GM21390 (cell line): ENCODE measurements at regions not wholly inside any gene's neighbourhood (a gene's known extent, or its start where the extent isn't known, plus 50 kb on each side); places are given as distances from the start of the nearest gene placed in this dataset.
"Not testable (repeated sequence)": the region's sequence is repeated elsewhere in the genome, so short reads cannot be mapped to it uniquely, and the experiment has no call there.

Source experiments
- ATAC-seq: cut with Tn5 transposase; IDR thresholded peaks from one replicate; pipeline ENCODE4 v1.9.1; 2021; ENCODE audit not compliant: unreplicated experiment

GRCh38 chrX:131595120-131595519 lies 51.2 kb downstream of the OR13H1 start:
- no peak for ATAC-seq

DNA sequence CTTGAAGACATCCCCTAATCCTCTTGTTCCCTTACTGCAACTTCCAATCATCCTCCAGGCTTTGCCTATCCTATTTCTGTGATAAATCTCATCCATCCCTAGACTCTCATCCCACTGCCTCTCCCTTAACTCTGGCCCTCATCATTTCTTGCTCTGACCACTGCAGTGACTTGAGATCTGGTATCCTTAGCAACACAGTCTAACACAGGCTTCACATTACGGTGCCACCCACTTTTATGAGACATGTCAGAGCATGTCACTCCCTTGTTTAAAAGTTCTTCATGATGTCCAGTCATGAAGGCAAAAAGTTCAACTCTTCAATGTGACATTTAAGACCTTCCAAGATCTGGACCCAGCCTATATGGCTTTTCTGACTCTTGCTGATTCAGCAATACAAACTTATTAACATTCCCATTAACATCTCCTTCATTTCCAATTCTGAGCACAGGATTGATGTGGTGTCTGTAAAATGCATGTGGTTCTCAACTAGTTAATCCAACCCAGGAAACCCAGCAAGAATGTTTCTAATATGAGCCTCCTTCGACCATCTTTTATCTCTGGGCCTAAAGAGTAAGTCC lies 64.0 kb downstream of the OR13H1 start:
- ATAC-seq: no peak

DNA sequence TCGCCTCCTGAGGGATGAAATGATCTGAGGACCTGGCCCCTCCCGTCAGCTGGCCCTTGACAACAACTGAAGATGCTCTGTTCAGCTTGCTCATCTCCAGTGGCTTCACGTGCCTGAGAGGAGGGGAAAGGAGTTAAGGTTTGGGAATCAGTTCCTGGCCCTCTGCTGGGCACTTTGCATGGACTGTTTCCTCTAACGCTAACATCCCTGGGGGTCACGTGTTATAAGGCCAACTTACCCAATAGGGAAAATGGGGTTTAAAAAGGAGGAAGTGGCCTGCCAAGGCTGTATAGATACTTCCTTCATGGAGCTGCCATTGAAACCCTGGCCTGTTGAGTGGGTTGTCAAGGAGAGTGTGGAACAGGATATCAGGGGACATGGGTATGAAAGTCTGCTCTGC lies 65.6 kb downstream of the OR13H1 start:
- no peak for ATAC-seq

DNA sequence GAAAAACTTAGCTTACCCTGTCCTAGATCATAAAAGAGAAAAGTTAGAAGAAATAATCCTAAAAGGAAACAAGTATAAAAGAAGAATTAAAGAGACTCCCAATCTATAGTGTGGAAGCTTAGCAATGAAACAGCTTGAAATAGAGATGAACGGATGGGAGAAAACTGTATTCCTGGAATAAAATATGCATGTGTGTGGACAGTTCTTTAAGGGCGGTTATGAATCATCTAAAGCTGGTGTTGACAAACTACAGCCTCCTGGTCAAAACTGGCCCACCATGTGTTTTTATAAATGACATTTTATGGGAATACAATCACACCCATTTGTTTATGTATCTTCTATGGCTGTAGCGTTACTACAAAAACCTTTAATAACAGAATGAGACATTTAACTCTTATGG lies 69.4 kb downstream of the OR13H1 start:
- no peak for ATAC-seq

GRCh38 chrX:131614241-131614640 lies 70.4 kb downstream of the OR13H1 start:
- ATAC-seq: no peak

- no peak for ATAC-seq
These were observed 73.3 kb downstream of the OR13H1 start for GRCh38 chrX:131617182-131617581.

GRCh38 chrX:131621650-131622049 lies 77.8 kb downstream of the OR13H1 start:
- ATAC-seq: no peak

DNA sequence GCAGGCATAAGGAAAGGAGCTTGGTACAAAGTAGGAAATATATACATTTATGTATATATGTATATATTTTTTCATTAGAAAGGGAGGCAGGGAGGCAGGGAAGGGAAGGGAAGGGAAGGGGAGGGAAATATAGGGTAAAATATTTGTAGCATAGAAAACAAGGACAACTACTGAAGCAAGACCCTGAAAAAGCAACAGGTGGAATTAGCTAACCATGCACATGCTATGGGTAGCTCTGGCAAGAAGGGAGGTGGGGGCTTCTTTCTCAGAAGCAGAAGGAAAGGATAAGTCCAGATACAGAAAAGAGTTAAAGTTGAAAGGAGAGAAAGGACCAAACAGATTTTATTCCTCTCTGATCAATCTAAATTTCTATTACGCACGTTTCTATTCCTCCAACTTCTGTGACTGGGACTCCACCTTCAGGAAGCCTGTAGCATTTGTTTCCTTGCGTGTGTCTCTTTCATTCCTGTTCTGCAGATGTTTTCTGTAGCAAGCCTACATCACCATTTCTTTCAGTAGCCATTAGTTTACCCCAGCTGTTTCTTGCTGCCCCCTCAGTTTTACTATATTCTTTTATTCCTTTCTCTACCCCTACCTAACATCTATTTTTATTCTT lies 82.9 kb downstream of the OR13H1 start:
- no peak for ATAC-seq

DNA sequence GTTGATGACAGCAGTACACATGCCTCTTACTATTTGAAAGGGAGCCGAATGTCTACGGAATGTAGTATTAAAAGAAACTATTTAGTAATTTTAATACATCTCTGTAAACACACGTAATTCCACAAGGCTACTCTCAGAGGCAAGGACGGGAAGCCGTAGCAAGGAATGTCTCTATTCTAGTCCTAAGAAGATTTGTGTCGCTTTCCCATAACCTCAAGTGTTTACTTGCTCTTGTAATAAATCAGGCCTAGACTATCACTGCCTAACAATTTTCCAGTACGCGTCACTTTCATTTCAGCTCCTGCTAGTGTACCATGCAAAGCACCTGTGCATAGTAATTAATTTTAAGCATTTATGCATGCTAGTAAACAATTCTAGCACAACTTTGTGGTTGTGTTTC lies 86.7 kb downstream of the OR13H1 start:
- ATAC-seq: no peak

GRCh38 chrX:131633285-131633917 lies 89.5 kb downstream of the OR13H1 start:
- ATAC-seq: peak; percentile 95

DNA sequence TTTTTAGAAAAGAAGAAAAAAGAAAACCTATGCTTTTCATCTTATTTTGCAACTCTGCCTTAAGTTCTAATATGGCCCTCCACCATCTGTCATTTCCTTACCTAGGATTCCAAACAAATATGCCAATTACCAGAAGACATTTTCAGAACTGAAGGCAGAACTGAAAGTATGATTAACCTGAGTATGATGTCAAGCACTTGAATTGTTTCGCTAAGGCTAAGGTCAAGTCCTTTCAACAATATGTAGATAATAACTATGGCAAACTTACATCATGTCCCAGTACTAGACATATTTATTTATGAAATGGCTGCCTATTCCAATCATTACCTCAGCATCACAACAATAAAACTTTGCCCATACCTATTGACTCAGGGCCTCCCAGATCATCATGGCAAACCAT lies 91.0 kb downstream of the OR13H1 start:
- no peak for ATAC-seq

DNA sequence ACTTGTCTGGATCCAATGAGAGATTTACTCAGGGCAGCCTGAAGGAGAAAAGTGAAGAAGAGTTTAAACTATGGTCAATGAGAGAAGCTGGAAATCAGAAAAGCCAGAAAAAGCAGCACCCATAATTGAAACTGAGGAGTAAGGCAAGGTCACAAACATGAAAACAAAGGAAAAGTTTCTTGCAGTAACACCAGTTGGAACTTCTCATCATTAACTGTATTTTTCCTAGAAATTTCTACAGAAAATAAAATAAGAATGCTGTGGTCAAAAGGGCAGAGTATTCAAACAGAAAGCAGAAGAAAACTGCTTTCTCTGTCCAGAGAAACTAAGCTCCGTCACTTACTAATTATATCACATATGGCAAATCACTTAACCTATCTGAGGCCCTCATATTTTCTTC lies 102.2 kb downstream of the OR13H1 start:
- no peak for ATAC-seq

GRCh38 chrX:131649741-131650140 lies 105.9 kb downstream of the OR13H1 start:
- no peak for ATAC-seq

GRCh38 chrX:131650637-131651410 lies 107.0 kb downstream of the OR13H1 start:
- ATAC-seq: no peak

DNA sequence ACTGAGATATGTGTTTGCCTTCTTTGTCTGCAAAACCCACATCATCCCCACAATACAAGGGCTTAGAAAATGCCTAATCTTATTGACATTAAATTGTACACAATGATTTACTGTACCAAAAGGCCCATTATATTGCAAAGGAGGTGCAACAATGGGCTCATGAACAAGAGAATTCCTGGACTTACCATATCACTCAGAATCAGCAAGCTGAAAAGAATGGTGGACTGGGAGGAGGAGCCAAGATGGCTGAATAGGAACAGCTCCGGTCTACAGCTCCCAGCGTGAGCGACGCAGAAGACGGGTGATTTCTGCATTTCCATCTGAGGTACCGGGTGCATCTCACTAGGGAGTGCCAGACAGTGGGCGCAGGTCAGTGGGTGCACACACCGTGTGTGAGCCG lies 119.9 kb downstream of the OR13H1 start:
- ATAC-seq: not testable (repeated sequence)

GRCh38 chrX:131671735-131672134 lies 127.9 kb downstream of the OR13H1 start:
- no peak for ATAC-seq

DNA sequence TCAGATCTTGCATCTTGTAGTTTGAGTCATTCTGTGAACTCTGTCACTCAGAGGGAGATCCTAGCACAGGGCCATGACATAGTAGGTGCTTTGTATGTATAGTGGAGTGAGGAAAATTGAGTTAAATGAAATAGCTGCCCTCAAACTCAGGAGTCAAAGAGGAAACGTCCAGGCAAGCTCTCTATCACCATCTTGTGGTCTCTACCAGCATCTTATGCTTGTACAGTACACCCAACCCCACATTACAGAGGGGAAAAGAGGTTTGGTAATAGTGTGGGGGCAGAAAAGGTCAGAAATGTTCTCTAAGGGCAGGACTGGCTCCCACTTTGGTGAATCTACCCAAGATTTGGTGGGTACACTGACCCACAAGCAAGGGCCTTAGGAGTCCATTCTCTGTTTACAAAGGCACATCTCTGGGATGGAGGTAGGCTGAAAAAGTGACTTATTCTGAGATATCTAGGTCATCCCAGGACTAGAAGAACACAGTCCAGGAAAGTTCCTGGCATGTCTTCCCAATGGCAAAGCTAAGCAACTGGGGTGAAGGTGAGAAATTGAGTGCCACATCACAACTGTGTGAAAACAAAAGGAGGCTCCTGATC lies 131.8 kb downstream of the OR13H1 start:
- ATAC-seq: peak; percentile 68

DNA sequence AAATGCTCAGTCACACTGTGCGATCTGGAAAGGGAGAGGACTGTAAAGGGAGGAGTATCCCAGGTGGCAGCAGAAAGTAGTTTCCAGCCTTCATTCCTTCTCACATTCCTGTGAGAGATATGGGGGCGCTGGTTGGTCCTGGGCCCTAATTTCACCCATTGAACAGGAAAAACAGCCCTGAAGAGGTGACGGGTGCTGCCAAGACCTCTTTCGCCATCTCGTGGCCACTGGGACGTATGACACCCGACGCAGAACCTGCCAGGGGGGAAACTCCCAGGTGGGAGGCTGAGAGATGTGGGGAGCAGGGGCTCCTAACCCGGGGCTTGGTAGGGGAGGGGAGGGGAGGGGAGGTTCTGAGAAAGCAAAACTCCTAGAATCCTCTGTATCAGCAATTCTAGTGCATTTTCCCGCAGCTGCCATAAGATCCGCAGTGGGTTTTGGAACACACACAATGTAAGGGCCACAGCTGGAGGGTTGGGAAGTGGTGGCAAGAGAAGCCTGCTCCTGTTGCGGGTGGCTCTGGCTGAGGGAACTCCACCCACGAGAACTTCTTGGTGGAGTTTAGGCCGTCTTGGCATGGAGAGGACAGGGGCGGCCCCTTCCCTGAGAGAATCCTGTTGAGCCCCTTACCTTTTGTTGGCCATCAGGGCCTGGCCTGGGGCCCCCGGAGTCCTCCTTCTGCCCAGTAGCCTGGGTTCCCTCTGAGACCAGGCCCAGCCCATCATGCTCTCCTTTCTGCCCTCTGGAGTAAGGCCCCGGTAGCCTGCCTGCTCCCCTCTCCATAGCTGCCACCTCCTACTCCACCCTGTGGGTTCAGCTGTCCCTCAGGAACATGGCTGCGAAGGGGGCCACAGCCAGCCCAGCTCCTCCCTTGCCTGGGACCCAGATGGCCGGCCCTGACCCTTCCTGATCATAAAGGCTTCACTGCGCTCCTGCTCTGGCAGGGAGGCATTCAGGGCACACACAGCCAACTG lies 134.1 kb downstream of the OR13H1 start:
- peak; percentile 79 for ATAC-seq

DNA sequence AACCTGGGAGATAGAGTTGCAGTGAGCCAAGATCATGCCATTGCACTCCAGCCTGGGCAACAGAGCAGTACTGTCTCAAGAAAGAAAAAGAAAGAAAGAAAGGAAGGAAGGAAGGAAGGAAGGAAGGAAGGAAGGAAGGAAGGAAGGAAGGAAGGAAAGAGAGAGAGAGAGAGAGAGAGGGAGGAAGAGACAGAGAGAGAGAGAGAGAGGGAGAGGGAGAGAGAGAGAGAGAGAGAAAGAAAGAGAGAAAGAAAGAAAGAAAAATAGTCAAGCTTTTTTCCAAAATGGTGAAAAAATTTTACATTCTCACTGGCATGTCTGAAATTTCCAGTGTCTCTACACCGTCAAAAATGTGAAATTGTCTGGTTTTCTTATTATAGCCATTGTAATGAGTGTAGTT lies 138.9 kb downstream of the OR13H1 start:
- not testable (repeated sequence) for ATAC-seq

DNA sequence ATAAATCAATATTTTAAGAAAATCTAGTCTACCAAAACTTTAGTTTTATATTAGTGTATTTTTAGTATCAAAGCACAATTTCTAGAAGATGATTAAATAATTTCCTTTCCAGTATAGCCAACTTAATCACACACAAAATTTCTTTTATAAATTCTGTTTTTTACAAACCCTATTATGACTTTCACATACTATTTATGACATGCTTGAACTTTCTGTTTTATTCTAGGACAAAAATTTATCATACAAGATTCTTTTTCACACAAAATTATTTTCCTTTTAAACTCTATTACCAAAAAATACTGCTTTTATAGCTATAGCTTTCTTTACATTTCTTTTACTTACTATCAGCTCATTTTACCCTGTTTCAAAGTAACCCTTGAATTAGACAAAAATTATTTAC lies 149.5 kb downstream of the OR13H1 start:
- no peak for ATAC-seq
